Neural crest cell (in vitro differentiated cells): ENCODE measurements at regions not wholly inside any gene's neighbourhood (a gene's known extent, or its start where the extent isn't known, plus 50 kb on each side); places are given as distances from the start of the nearest gene placed in this dataset.
"Not testable (repeated sequence)": the region's sequence is repeated elsewhere in the genome, so short reads cannot be mapped to it uniquely, and the experiment has no call there.

Experiments
- DNase-seq: peaks from one replicate; pipeline ENCODE4 v3.0.0; 2021; ENCODE audit warnings: low read depth, mixed read lengths, low spot score
- H3K27ac Mint-ChIP-seq: one replicate; pipeline ENCODE4 v1.8.0; 2021; ENCODE audit warnings: mild to moderate bottlenecking, mixed read lengths; ENCODE audit not compliant: unreplicated experiment
- H3K27me3 Mint-ChIP-seq: 2 replicates; pipeline ENCODE4 v1.8.0; 2021; ENCODE audit warnings: low read depth, mild to moderate bottlenecking, mixed read lengths
- H3K36me3 Mint-ChIP-seq: 2 replicates; pipeline ENCODE4 v1.8.0; 2021; ENCODE audit warnings: low read depth, mild to moderate bottlenecking, mixed read lengths
- H3K4me1 Mint-ChIP-seq: 2 replicates; pipeline ENCODE4 v1.8.0; 2021; ENCODE audit warnings: mixed read lengths
- H3K4me3 Mint-ChIP-seq: one replicate; pipeline ENCODE4 v1.8.0; 2021; ENCODE audit warnings: mild to moderate bottlenecking, mixed read lengths
- H3K9me3 Mint-ChIP-seq: 2 replicates; pipeline ENCODE4 v1.8.0; 2021; ENCODE audit warnings: mixed read lengths
- CTCF ChIP-seq: fragments of 200-600 bp; sonication (generic); conservative IDR thresholded peaks from 2 replicates; pipeline ENCODE4 v1.5.0; 2021; ENCODE audit warnings: antibody characterized with exemption, mild to moderate bottlenecking

GRCh38 chr7:106568002-106568679 is 92.8 kb downstream of the CCDC71L start:
- peak overlapping the region; percentile 72 for H3K27ac Mint-ChIP-seq

GRCh38 chr7:106567204-106568001 is 93.6 kb downstream of the CCDC71L start:
- H3K4me3 Mint-ChIP-seq, H3K36me3 Mint-ChIP-seq, H3K9me3 Mint-ChIP-seq, DNase-seq, H3K27ac Mint-ChIP-seq, H3K27me3 Mint-ChIP-seq: not testable (repeated sequence)
- H3K4me1 Mint-ChIP-seq, result peaks cover 32% of the 10 kb centered on the region

More at GRCh38 chr7:106568002-106568679, 92.8 kb downstream of the CCDC71L start:
- no peak for TF ChIP-seq CTCF
- Mint-ChIP-seq H3K4me1 (peaks cover 32% of the 10 kb centered on the region), H3K36me3 (no peaks in the 10 kb centered on the region), H3K27me3 (no peaks in the 10 kb centered on the region), H3K9me3 (peaks cover 3% of the 10 kb centered on the region), H3K4me3 (no peak overlapping the region)
- no peak for DNase-seq

- no peak for DNase-seq
- Mint-ChIP-seq H3K27me3 (no peaks in the 10 kb centered on the region), H3K36me3 (no peaks in the 10 kb centered on the region), H3K4me3 (no peak overlapping the region), H3K9me3 (peaks cover 3% of the 10 kb centered on the region), H3K27ac (no peak overlapping the region), H3K4me1 (peaks cover 32% of the 10 kb centered on the region)
- no peak for TF ChIP-seq CTCF
These were observed 94.3 kb downstream of the CCDC71L start for GRCh38 chr7:106566672-106567071.

DNA sequence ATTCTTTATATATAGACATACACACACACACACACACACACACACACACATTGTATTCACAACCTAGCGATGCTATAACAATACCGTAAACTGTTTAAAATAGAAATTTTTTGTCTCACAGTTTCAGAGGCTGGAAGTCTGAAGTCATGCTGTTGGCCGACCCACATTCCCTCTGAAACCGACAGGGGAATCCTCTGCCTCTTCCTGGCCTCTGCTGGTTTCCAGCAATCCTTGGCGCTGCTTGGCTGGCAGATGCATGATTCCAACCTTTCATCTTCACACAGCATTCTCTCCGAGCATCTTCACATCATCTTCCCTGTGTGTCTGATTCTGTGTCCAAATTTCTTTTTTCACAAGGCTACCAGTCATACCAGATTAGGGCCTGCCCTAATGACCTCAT is 94.8 kb downstream of the CCDC71L start:
- no peaks in the 10 kb centered on the region for H3K36me3 Mint-ChIP-seq
- no peak for DNase-seq
- H3K9me3 Mint-ChIP-seq, result peaks cover 3% of the 10 kb centered on the region
- no peak overlapping the region for H3K27ac Mint-ChIP-seq
- no peak for TF ChIP-seq CTCF
- H3K4me1 Mint-ChIP-seq, result peaks cover 32% of the 10 kb centered on the region
- no peak overlapping the region for H3K4me3 Mint-ChIP-seq
- H3K27me3 Mint-ChIP-seq, result no peaks in the 10 kb centered on the region

GRCh38 chr7:106565428-106565827 is 95.5 kb downstream of the CCDC71L start:
- H3K36me3 Mint-ChIP-seq, result no peaks in the 10 kb centered on the region
- H3K4me3 Mint-ChIP-seq, result no peak overlapping the region
- H3K9me3 Mint-ChIP-seq, result peaks cover 3% of the 10 kb centered on the region
- TF ChIP-seq CTCF, result no peak
- no peaks in the 10 kb centered on the region for H3K27me3 Mint-ChIP-seq
- H3K27ac Mint-ChIP-seq, result no peak overlapping the region
- DNase-seq, result no peak
- H3K4me1 Mint-ChIP-seq, result peaks cover 27% of the 10 kb centered on the region
